Transverse colon (tissue), 4 donors: ENCODE measurements at regions not wholly inside any gene's neighbourhood (a gene's known extent, or its start where the extent isn't known, plus 50 kb on each side); places are given as distances from the start of the nearest gene placed in this dataset.

Source experiments
- DNase-seq: peaks from one replicate; pipeline ENCODE4 v3.0.0-alpha.2; 2019
- H3K27ac ChIP-seq, 4 donors: fragments of 200-600 bp; sonication (generic); 2 replicates each; pipeline ENCODE4 v1.5.1; 2016 to 2018; ENCODE audit warnings: inconsistent platforms in 4 of 4
- H3K27me3 ChIP-seq: fragments of 200-600 bp; sonication (generic); 2 replicates; pipeline ENCODE4 v1.5.1; 2017; ENCODE audit warnings: inconsistent platforms
- H3K36me3 ChIP-seq, 4 donors: fragments of 200-600 bp; sonication (generic); 2 replicates each; pipeline ENCODE4 v1.5.1; 2017 to 2019; ENCODE audit warnings: inconsistent platforms in 4 of 4
- H3K4me1 ChIP-seq, 4 donors: fragments of 200-600 bp; sonication (generic); 2 replicates each; pipeline ENCODE4 v1.5.1; 2017 to 2020; ENCODE audit warnings: inconsistent platforms in 4 of 4
- H3K4me3 ChIP-seq, 4 donors: fragments of 200-600 bp; sonication (generic); 1 replicate in 1 of 4; 2 replicates in 3 of 4; pipeline versions ENCODE4 v1.5.1 to v1.6.1; 2017 to 2019; ENCODE audit warnings: inconsistent platforms in 4 of 4
- H3K9me3 ChIP-seq, 2 donors: fragments of 200-600 bp; sonication (generic); 2 replicates each; pipeline ENCODE4 v1.5.1; 2017 to 2019; ENCODE audit warnings: inconsistent platforms in 2 of 2
- CTCF ChIP-seq, 5 experiments: fragments of 200-600 bp in 3 of 5; fragments of 450-650 bp in 2 of 5; sonication (generic) in 3 of 5; IDR thresholded peaks; 1 replicate in 2 of 5; 2 replicates in 3 of 5; pipeline ENCODE4 v1.5.1; 2016 to 2017; ENCODE audit warnings: antibody characterized with exemption in 5 of 5, inconsistent platforms in 3 of 5, mild to moderate bottlenecking in 2 of 5, moderate library complexity in 1 of 5
- EP300 ChIP-seq: sonication (generic); formaldehyde crosslinking; IDR thresholded peaks from one replicate; pipeline ENCODE4 v1.6.1; 2017; ENCODE audit warnings: antibody characterized with exemption, low read depth
- POLR2A ChIP-seq: fragments of 450-650 bp; IDR thresholded peaks from one replicate; pipeline ENCODE4 v1.6.1; 2016; ENCODE audit warnings: antibody characterized with exemption, mild to moderate bottlenecking, moderate library complexity
- POLR2AphosphoS5 ChIP-seq, 3 donors: sonication (generic); formaldehyde crosslinking; IDR thresholded peaks; one replicate each; pipeline ENCODE4 v1.6.1; 2016; ENCODE audit warnings: antibody characterized with exemption in 3 of 3
- WGBS, 2 donors: methylation state at CpG; one replicate each; pipeline ENCODE4 v1.1.5; 2018; ENCODE audit warnings: low coverage in 1 of 2; 5-methylcytosine and 5-hydroxymethylcytosine counted together
- in situ Hi-C, 4 donors: fragments of 200-750 bp; cut with MboI; loops; one replicate each; pipeline versions ENCODE4 v1.15.0 to v1.15.1; 2017; ENCODE audit warnings: low sequenced_read_pairs in 3 of 4, low pct_ligation_motif_present in 1 of 4, low pct_unique_long_range_greater_than_20kb in 1 of 4
- intact Hi-C: fragments of 100-400 bp; cut with DNase I; formaldehyde crosslinking; loops from one replicate; pipeline ENCODE4 v1.15.1; 2023; ENCODE audit warnings: low total_unique reads

GRCh38 chr7:131649003-131649541 is 92.6 kb upstream of the PODXL start:
- WGBS, 2 donors: 60 to 70% methylated on average over 1 to 5 of the region's 5 CpGs
- H3K4me3 ChIP-seq: no peak overlapping the region
- no peaks in the 10 kb centered on the region for H3K9me3 ChIP-seq
- no peak for DNase-seq
- H3K36me3 ChIP-seq: no peaks in the 10 kb centered on the region
- peaks cover 3% of the 10 kb centered on the region for H3K27me3 ChIP-seq
- H3K4me1 ChIP-seq: peaks cover 0 to 4% (median 0%) of the 10 kb centered on the region in 4 donors
- peak overlapping the region in 1 of 4 donors; percentile 32 for H3K27ac ChIP-seq
- TF ChIP-seq POLR2AphosphoS5 (IDR thresholded peaks at IDR 0.05) (no peak), POLR2A (no peak), CTCF (IDR thresholded peaks at IDR 0.05) (no peak), EP300 (no peak)
- in situ Hi-C loops: no loop called here
- intact Hi-C loops: no loop called here

- H3K9me3 ChIP-seq: no peaks in the 10 kb centered on the region
- DNase-seq: no peak
- H3K36me3 ChIP-seq: no peaks in the 10 kb centered on the region
- intact Hi-C loops (no loop called here), in situ Hi-C loops (no loop called here)
- H3K4me1 ChIP-seq: peaks cover 0 to 4% (median 0%) of the 10 kb centered on the region in 4 donors
- WGBS, 2 donors: 20 to 40% methylated on average over 1 to 3 of the region's 3 CpGs
- TF ChIP-seq POLR2AphosphoS5 (IDR thresholded peaks at IDR 0.05) (peak in 1 of 3 donors; percentile 54), POLR2A (no peak), CTCF (IDR thresholded peaks at IDR 0.05) (no peak)
- peaks cover 3% of the 10 kb centered on the region for H3K27me3 ChIP-seq
- no peak overlapping the region for H3K4me3 ChIP-seq
- peak overlapping the region in 1 of 4 donors; percentile 25 for H3K27ac ChIP-seq
These were observed 92.1 kb upstream of the PODXL start for GRCh38 chr7:131648491-131648890.

DNA sequence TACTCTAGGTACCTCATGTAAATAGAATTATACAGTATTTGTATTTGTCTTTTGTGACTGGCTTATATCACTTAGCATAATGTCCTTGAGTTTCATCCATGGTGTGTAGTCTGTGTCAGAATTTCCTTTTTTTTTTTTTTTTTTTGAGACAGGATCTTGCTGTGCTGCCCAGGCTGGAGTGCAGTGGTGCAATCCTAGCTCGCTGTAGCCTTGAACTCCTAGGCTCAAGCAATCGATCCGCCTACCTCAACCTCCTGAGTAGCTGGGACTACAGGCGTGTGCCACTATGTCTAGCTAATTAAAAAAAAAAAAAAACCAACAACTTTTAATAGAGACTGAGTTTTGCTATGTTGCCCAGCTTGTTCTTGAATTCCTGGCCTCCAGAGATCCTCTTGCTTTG is 89.8 kb upstream of the PODXL start:
- no peaks in the 10 kb centered on the region for H3K36me3 ChIP-seq
- 85 to 90% methylated on average over 2 to 4 of the region's 4 CpGs for WGBS, 2 donors

DNA sequence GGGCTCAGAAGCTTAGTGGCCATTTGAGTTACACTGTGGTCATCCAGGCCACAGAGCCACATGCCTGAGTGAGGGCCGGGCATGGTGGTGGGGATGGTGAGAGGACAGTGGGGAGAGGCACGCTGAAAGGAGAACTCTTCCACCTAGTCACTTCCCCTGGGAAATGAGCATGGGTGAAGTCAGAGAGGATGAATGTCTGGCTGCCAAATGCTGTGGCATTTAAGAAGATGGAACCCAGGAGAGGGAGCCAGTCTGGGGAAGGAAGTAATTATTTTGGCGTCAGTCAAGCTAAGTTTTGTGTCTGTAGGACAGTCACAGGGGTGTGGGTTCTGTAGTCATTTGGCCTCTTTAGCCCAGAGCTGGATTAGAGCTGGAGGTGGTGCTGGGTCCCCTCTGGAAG is 86.0 kb upstream of the PODXL start:
- no peaks in the 10 kb centered on the region for H3K36me3 ChIP-seq
- no peak for TF ChIP-seq CTCF (IDR thresholded peaks at IDR 0.05)
- TF ChIP-seq EP300: no peak
- no peak for TF ChIP-seq POLR2A
- TF ChIP-seq POLR2AphosphoS5 (IDR thresholded peaks at IDR 0.05): no peak
- no peak overlapping the region for H3K4me3 ChIP-seq
- H3K9me3 ChIP-seq: no peaks in the 10 kb centered on the region
- H3K4me1 ChIP-seq: no peaks in the 10 kb centered on the region
- H3K27me3 ChIP-seq: no peaks in the 10 kb centered on the region
- 69% methylated on average over 3 of the region's 3 CpGs; no CpG with 5 or more reads in 1 of the 2 donors for WGBS, 2 donors
- in situ Hi-C loops: no loop called here
- intact Hi-C loops: no loop called here
- no peak for DNase-seq
- H3K27ac ChIP-seq: no peak overlapping the region

More for the DNA sequence above, 89.8 kb upstream of the PODXL start:
- Histone ChIP-seq H3K4me3 (no peak overlapping the region), H3K27ac (no peak overlapping the region), H3K4me1 (no peaks in the 10 kb centered on the region), H3K27me3 (no peaks in the 10 kb centered on the region), H3K9me3 (no peaks in the 10 kb centered on the region)
- intact Hi-C loops: no loop called here
- DNase-seq: no peak
- in situ Hi-C loops: no loop called here
- no peak for TF ChIP-seq POLR2A
- no peak for TF ChIP-seq POLR2AphosphoS5 (IDR thresholded peaks at IDR 0.05)
- TF ChIP-seq EP300: no peak
- no peak for TF ChIP-seq CTCF (IDR thresholded peaks at IDR 0.05)
